BLaER1 (cell line): ENCODE measurements at regions not wholly inside any gene's neighbourhood (a gene's known extent, or its start where the extent isn't known, plus 50 kb on each side); places are given as distances from the start of the nearest gene placed in this dataset.

ENCODE experiments used
- H3K27ac ChIP-seq: shearing (Covaris generic); formaldehyde crosslinking; 2 replicates; pipeline ENCODE4 v1.8.1; 2022
- H3K27me3 ChIP-seq: shearing (Covaris generic); formaldehyde crosslinking; 2 replicates; pipeline ENCODE4 v1.8.1; 2022
- H3K36me3 ChIP-seq: shearing (Covaris generic); formaldehyde crosslinking; 2 replicates; pipeline ENCODE4 v1.8.1; 2022
- H3K4me1 ChIP-seq: shearing (Covaris generic); formaldehyde crosslinking; 2 replicates; pipeline ENCODE4 v1.8.1; 2022
- H3K4me2 ChIP-seq: shearing (Covaris generic); formaldehyde crosslinking; 2 replicates; pipeline ENCODE4 v1.8.1; 2022
- H3K4me3 ChIP-seq: shearing (Covaris generic); formaldehyde crosslinking; 2 replicates; pipeline ENCODE4 v1.8.1; 2022
- H3K9ac ChIP-seq: shearing (Covaris generic); formaldehyde crosslinking; 2 replicates; pipeline ENCODE4 v1.8.1; 2022
- H3K9me3 ChIP-seq: shearing (Covaris generic); formaldehyde crosslinking; 2 replicates; pipeline ENCODE4 v1.8.1; 2022
- H4K20me1 ChIP-seq: shearing (Covaris generic); formaldehyde crosslinking; 2 replicates; pipeline ENCODE4 v1.8.1; 2022
- Cebpa-rat ChIP-seq: shearing (Covaris generic); IDR thresholded peaks from 2 replicates; pipeline ENCODE4 v1.8.1; 2022

DNA sequence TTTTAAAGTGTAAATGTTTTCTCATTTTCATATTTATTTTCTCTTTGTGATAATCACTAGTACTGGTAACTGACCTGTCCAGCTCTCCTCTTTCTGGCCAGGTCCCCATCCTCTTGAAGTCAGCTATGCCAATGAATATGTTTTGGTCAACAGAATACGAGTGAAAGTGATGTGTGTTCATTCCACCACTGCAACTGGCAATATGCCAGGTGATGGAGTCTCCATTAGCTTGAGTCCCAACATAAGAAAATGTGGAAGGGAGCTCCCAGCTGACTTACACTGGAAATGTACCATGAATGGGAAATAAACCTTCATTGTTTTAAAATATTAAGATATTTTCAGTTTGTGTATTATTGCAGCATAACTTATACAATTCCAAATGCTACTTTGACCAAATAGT is 75.8 kb downstream of the CCDC34 start:
- no peak for TF ChIP-seq Cebpa-rat
- Histone ChIP-seq H3K4me1 (no peaks in the 10 kb centered on the region), H3K4me2 (no peak overlapping the region), H3K9ac (no peak overlapping the region), H3K9me3 (peaks cover 21% of the 10 kb centered on the region), H3K4me3 (no peak overlapping the region), H3K27ac (no peak overlapping the region), H4K20me1 (no peaks in the 10 kb centered on the region), H3K36me3 (peaks cover 5% of the 10 kb centered on the region; the same call in 1 of the 2 replicates), H3K27me3 (no peaks in the 10 kb centered on the region)

DNA sequence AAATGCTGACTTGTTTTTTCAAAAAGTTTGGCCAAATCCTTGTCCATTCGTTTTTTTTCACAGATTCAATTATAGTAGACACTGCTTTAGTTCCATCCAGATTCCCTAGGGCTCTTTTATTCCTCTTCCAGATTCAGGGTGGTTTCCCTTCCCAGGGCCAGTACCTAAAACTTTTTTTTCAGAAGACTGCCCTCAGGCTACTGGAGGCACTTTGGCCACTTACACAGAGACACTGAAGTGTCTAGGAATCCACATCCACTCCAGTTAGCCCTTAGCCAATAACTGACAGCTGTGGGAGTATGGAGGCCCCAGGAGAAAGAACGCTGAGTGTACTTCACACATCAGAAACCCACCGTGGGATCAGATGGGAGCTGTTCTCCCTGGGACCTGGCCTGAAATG is 77.3 kb downstream of the CCDC34 start:
- Histone ChIP-seq H3K4me2 (no peak overlapping the region), H3K27ac (no peak overlapping the region), H3K27me3 (no peaks in the 10 kb centered on the region), H3K9me3 (peaks cover 7% of the 10 kb centered on the region), H3K9ac (no peak overlapping the region), H3K4me3 (no peak overlapping the region), H3K36me3 (no peaks in the 10 kb centered on the region), H3K4me1 (no peaks in the 10 kb centered on the region), H4K20me1 (no peaks in the 10 kb centered on the region)
- TF ChIP-seq Cebpa-rat, result no peak

DNA sequence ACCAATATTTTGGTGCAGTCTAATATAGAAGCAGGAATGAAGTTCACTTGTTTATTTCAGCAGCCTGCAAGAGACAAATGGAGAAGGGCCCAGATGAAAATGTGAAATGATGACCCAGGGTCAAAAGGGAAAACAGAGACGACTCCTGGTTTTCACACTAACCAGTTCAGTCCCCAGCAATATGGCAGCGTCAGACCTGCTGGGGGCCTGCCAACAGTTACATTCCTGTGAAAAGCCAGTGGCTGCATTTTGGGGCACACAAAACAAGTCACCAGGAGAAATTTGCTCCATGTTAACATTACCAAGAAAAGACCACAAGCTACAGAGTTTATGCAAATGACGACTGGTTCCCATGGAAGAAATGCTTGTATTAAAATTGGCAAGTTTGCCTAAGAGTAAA is 80.2 kb downstream of the CCDC34 start:
- Histone ChIP-seq H3K4me3 (no peak overlapping the region), H3K27me3 (no peaks in the 10 kb centered on the region), H3K4me2 (no peak overlapping the region), H3K36me3 (no peaks in the 10 kb centered on the region), H3K27ac (no peak overlapping the region), H4K20me1 (no peaks in the 10 kb centered on the region), H3K9me3 (no peaks in the 10 kb centered on the region), H3K9ac (no peak overlapping the region), H3K4me1 (no peaks in the 10 kb centered on the region)
- no peak for TF ChIP-seq Cebpa-rat

DNA sequence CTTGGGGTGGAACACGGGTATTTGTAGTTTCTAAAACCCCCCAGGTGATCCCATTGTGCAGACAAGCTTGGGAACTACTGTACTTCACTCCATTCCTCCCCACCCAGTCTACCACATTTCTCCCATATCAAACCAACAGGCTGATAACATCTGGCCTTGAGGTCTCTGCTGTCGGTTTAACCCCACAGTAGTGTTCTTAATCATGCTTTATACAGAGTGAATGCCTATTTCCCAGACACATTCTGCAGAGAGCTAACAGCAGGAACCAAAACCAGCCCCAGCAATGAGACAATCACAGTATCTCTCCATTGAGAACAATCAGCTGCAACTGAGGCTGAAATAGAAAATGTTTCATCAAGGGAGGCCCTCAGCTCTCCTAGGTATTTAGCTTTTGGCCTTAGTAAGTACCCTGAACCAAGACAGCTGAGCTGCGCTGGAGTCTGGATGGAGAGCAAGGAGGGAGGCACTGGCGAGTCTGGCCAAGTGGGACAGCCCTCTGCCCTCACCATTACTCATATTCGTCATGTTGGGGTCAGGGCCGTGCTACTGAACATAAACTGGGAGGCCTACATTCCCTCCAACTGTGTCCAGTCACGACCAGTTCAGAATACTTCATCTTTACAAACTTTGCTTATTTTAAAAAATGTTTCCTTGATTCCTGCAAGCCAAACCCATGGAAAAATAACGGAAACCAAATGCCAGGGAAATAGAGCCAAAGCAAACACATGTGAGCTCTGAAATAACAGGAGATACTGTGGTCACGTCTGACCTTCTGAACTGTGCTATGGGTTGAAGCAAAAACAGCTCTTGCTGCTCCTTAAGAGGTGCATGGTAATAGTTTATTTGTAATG is 81.0 kb downstream of the CCDC34 start:
- Histone ChIP-seq H3K4me3 (no peak overlapping the region), H3K36me3 (no peaks in the 10 kb centered on the region), H3K27ac (no peak overlapping the region)

DNA sequence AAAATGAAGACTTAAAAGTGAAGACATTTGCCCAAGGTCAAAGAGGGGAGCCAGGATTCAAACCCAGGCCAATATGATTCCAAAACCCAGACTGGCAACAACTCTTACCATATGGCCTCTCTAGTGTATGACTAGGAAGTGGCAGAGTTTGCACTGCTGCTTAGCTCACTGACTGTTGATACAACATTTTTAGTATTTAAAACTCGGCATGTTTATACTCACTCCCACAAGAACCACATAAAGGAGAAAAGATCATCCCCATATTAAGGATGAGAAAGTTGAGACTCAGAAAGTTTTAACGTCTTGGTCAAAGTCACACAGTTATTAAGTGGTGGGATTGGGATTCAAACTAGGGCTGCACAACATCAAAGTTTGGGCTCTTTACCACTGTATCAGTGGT is 81.7 kb downstream of the CCDC34 start:
- no peak overlapping the region for H3K27ac ChIP-seq
- no peaks in the 10 kb centered on the region for H4K20me1 ChIP-seq
- no peaks in the 10 kb centered on the region for H3K27me3 ChIP-seq
- no peak overlapping the region for H3K9ac ChIP-seq
- no peaks in the 10 kb centered on the region for H3K4me1 ChIP-seq
- H3K4me2 ChIP-seq, result no peak overlapping the region
- H3K4me3 ChIP-seq, result no peak overlapping the region
- TF ChIP-seq Cebpa-rat, result no peak
- H3K9me3 ChIP-seq, result no peaks in the 10 kb centered on the region
- no peaks in the 10 kb centered on the region for H3K36me3 ChIP-seq

More for the DNA sequence above, 81.0 kb downstream of the CCDC34 start:
- TF ChIP-seq Cebpa-rat, result no peak
- Histone ChIP-seq H3K9me3 (no peaks in the 10 kb centered on the region), H3K27me3 (no peaks in the 10 kb centered on the region), H3K4me1 (no peaks in the 10 kb centered on the region), H3K4me2 (no peak overlapping the region), H3K9ac (no peak overlapping the region), H4K20me1 (no peaks in the 10 kb centered on the region)

DNA sequence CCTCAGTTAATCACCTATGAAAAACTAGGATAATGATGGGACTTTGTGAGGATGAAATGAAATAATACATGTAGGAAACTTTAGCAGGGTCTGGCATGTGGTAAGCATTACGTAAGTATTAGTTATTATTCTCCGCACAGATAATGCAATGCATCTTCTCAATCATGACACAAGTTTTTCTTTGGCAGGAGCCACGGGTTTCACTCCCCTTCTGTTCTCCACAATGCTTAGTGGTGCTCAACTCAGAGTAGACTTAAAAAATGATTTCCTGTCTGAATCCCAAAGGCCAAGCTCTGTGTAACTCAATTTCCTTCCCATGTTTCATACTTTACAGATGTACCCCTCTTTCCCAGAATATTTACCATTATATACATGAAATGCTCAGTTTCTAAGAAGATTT is 82.9 kb downstream of the CCDC34 start:
- H4K20me1 ChIP-seq, result no peaks in the 10 kb centered on the region
- H3K9me3 ChIP-seq, result no peaks in the 10 kb centered on the region
- TF ChIP-seq Cebpa-rat, result no peak
- H3K4me2 ChIP-seq, result no peak overlapping the region
- H3K4me1 ChIP-seq, result no peaks in the 10 kb centered on the region
- H3K9ac ChIP-seq, result no peak overlapping the region
- no peak overlapping the region for H3K27ac ChIP-seq
- H3K27me3 ChIP-seq, result no peaks in the 10 kb centered on the region
- no peaks in the 10 kb centered on the region for H3K36me3 ChIP-seq
- no peak overlapping the region for H3K4me3 ChIP-seq

DNA sequence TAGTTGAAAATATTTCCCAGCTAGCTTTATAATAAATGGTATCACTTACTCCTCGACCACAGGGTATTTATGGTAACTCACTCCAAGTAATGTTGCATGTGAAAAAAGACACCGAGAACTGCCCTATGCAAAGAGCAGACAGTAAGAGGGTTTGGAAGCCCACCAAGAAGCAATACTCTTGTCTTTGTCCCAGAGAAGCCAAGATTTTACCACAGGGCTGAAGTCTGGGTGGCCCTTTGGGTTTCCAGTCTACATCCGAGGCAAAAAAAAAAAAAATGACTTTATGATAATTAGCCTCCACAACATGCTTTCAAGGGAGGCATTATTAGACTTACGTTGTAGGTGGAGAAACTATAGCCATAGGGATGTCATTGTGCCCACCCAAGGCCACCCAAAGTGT is 83.6 kb downstream of the CCDC34 start:
- Histone ChIP-seq H3K9me3 (no peaks in the 10 kb centered on the region), H3K27me3 (no peaks in the 10 kb centered on the region), H3K4me3 (no peak overlapping the region), H3K36me3 (no peaks in the 10 kb centered on the region), H3K4me2 (no peak overlapping the region), H4K20me1 (no peaks in the 10 kb centered on the region), H3K4me1 (no peaks in the 10 kb centered on the region), H3K9ac (no peak overlapping the region), H3K27ac (no peak overlapping the region)
- no peak for TF ChIP-seq Cebpa-rat

DNA sequence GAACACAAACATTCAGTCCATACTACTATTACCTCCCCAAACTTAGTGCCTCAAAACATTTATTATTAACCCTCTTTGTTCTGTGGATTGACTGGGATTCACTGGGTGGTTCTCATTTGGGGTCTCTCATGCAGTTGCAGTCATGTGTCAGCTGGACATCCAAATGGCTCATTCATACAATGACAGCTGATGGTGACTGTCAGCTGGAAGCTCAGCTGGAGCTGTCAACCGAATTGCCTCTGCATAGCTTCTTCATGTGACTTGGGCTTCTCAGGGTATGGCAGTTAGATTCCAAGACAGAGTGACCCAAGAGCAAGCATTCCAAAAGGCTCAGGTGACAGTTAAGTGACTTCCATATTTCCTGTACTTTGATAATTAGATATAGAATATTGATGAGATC is 85.2 kb downstream of the CCDC34 start:
- no peaks in the 10 kb centered on the region for H3K27me3 ChIP-seq
- no peak overlapping the region for H3K4me3 ChIP-seq
- H3K4me1 ChIP-seq, result no peaks in the 10 kb centered on the region
- H3K4me2 ChIP-seq, result no peak overlapping the region
- no peaks in the 10 kb centered on the region for H4K20me1 ChIP-seq
- H3K36me3 ChIP-seq, result no peaks in the 10 kb centered on the region
- H3K27ac ChIP-seq, result no peak overlapping the region
- no peak overlapping the region for H3K9ac ChIP-seq
- TF ChIP-seq Cebpa-rat, result no peak
- H3K9me3 ChIP-seq, result no peaks in the 10 kb centered on the region

DNA sequence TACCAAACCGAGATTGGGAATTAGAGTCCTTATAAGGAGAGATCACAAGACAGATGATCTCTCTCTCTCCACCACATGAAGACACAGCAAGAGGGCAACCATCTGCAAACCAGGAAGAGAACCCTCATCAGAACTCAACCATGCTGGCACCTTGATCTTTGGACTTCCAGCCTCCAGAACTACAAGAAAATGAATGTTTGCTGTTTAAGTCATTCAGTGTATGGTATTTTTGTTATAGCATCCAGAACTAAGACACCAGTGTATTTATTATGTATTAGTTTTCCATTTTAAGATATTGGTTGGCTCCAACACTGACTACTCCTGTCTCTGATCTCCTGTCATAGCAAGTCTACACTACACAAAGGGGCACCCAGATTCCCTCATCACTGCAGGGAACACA is 86.9 kb downstream of the CCDC34 start:
- Histone ChIP-seq H3K36me3 (no peaks in the 10 kb centered on the region), H3K9ac (no peak overlapping the region), H3K4me3 (no peak overlapping the region), H3K4me2 (no peak overlapping the region), H4K20me1 (no peaks in the 10 kb centered on the region), H3K27ac (no peak overlapping the region), H3K27me3 (no peaks in the 10 kb centered on the region), H3K4me1 (no peaks in the 10 kb centered on the region), H3K9me3 (no peaks in the 10 kb centered on the region)
- TF ChIP-seq Cebpa-rat, result no peak

DNA sequence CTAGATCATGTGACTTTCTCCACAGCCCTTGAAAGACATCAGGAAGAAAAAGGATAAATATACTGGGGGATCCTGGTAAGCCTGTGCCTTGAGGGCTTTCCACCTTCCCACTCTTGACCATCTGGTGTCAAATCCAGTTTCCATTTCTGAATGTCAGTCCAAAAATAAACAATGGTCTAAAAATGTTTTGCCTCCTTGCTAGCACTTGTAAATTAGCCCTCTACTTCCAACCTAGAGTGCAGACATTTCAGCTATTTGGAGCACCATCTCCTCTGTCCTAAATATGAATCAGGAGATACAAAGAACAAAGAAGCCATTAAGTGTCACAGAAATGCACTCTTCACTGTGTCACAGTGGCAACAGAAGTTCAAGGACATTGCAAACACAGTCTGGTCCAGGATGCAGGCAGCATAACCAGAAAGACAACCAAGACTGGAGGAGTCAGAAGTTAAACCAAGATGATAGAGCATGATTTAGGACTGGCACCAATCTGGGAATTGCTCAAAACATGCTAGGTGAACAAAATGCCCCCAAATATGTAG is 88.1 kb downstream of the CCDC34 start:
- Histone ChIP-seq H3K4me1 (no peaks in the 10 kb centered on the region), H3K4me2 (no peak overlapping the region), H3K36me3 (no peaks in the 10 kb centered on the region), H3K9me3 (no peaks in the 10 kb centered on the region), H4K20me1 (no peaks in the 10 kb centered on the region), H3K9ac (no peak overlapping the region), H3K4me3 (no peak overlapping the region), H3K27ac (no peak overlapping the region), H3K27me3 (no peaks in the 10 kb centered on the region)
- no peak for TF ChIP-seq Cebpa-rat
